ENCODE measurements at regions not wholly inside any gene's neighbourhood (a gene's known extent, or its start where the extent isn't known, plus 50 kb on each side); places are given as distances from the start of the nearest gene placed in this dataset.

GRCh38 chr12:4987076-4988046 lies 56.3 kb upstream of the KCNA5 start:
- TF ChIP-seq, protein P1, sequence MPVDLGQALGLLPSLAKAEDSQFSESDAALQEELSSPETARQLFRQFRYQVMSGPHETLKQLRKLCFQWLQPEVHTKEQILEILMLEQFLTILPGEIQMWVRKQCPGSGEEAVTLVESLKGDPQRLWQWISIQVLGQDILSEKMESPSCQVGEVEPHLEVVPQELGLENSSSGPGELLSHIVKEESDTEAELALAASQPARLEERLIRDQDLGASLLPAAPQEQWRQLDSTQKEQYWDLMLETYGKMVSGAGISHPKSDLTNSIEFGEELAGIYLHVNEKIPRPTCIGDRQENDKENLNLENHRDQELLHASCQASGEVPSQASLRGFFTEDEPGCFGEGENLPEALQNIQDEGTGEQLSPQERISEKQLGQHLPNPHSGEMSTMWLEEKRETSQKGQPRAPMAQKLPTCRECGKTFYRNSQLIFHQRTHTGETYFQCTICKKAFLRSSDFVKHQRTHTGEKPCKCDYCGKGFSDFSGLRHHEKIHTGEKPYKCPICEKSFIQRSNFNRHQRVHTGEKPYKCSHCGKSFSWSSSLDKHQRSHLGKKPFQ (tag by site-specific recombination; IDR thresholded peaks at IDR 0.05) = no peak
- no peak for TF ChIP-seq CTCF (tag by site-specific recombination; IDR thresholded peaks at IDR 0.05)
- TF ChIP-seq ZFP3 (tag by site-specific recombination; IDR thresholded peaks at IDR 0.05; ENCODE audit: low read depth) = no peak
- no peak for TF ChIP-seq ZNF830 (tag by site-specific recombination; IDR thresholded peaks at IDR 0.05; ENCODE audit: low read depth)
- no peak for TF ChIP-seq YY1 (tag by site-specific recombination; IDR thresholded peaks at IDR 0.05)
- TF ChIP-seq ZNF398 (tag by site-specific recombination; IDR thresholded peaks at IDR 0.05) = no peak
- no peak for TF ChIP-seq ZNF121 (tag by site-specific recombination; IDR thresholded peaks at IDR 0.05)
- no peak for TF ChIP-seq ZNF561 (tag by site-specific recombination; IDR thresholded peaks at IDR 0.05; ENCODE audit: borderline replicate concordance)
- TF ChIP-seq TCF7L2 (IDR thresholded peaks at IDR 0.05; ENCODE audit: borderline replicate concordance, low read depth, low read length) = no peak
- TF ChIP-seq ZNF184 (tag by site-specific recombination; IDR thresholded peaks at IDR 0.05) = no peak; the same call in 1 of the 2 replicates
- no peak for TF ChIP-seq ZNF501 (tag by site-specific recombination; IDR thresholded peaks at IDR 0.05)
- TF ChIP-seq, protein P2, sequence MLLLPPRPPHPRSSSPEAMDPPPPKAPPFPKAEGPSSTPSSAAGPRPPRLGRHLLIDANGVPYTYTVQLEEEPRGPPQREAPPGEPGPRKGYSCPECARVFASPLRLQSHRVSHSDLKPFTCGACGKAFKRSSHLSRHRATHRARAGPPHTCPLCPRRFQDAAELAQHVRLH (tag by site-specific recombination; IDR thresholded peaks at IDR 0.05) = no peak
- TF ChIP-seq ZNF239 (tag by site-specific recombination; IDR thresholded peaks at IDR 0.05) = no peak

All from HEK293 (cell line).